ENCODE measurements at regions not wholly inside any gene's neighbourhood (a gene's known extent, or its start where the extent isn't known, plus 50 kb on each side); places are given as distances from the start of the nearest gene placed in this dataset.

DNA sequence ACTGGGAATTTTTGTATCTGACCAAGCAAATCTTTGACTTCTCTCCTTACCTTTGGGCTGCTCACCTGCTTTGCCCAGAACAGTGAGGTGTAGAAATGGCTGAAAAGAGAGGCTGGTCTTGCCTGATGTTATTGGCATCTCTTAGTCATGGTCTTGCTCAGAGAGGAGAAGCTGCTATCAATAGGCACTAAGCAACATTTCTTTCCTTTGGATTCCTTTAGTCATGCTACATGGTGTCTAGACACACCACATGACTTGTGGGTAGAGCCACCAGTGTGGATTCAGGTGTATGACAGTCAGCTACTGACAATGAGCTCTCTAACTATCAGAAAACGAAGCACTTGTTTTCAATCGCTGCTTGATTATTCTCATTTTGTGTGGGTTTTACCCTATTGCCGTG, 341.3 kb upstream of the DCC start:
- no peak for TF ChIP-seq POLR2A (IDR thresholded peaks at IDR 0.05)
- TF ChIP-seq, protein P1, sequence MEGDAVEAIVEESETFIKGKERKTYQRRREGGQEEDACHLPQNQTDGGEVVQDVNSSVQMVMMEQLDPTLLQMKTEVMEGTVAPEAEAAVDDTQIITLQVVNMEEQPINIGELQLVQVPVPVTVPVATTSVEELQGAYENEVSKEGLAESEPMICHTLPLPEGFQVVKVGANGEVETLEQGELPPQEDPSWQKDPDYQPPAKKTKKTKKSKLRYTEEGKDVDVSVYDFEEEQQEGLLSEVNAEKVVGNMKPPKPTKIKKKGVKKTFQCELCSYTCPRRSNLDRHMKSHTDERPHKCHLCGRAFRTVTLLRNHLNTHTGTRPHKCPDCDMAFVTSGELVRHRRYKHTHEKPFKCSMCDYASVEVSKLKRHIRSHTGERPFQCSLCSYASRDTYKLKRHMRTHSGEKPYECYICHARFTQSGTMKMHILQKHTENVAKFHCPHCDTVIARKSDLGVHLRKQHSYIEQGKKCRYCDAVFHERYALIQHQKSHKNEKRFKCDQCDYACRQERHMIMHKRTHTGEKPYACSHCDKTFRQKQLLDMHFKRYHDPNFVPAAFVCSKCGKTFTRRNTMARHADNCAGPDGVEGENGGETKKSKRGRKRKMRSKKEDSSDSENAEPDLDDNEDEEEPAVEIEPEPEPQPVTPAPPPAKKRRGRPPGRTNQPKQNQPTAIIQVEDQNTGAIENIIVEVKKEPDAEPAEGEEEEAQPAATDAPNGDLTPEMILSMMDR (IDR thresholded peaks at IDR 0.05): no peak
- ATAC-seq: no peak
- Histone ChIP-seq H3K9me3 (no peaks in the 10 kb centered on the region), H3K4me1 (no peaks in the 10 kb centered on the region), H3K36me3 (no peaks in the 10 kb centered on the region), H3K27ac (no peak overlapping the region), H3K4me3 (no peak overlapping the region), H3K27me3 (no peaks in the 10 kb centered on the region)
- no peak for DNase-seq
- intact Hi-C loops (cut with DNase I): no loop called here
- WGBS, 4 donors: 78 to 88% (median 80%) methylated on average over 3 of the region's 3 CpGs

DNA sequence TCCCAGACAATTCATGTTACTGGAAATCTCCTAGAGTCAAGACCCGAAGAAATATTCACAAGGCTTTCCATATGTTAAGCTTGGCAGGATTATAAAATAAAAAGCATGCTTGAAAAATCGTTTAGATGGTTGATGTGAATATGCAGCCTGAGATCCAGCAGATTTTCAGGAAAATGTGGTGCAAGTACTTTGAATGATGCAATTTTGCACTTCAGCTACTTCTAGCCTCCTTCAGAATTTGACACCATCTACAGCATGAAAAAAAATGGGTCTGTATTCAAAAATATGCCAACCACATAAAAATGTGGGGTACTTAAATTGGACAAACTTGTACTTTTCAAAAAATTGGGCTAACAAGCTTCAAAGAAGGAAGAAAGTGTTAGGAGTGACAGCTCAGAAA, 340.6 kb upstream of the DCC start:
- Histone ChIP-seq H3K9me3 (no peaks in the 10 kb centered on the region), H3K27ac (no peak overlapping the region), H3K27me3 (no peaks in the 10 kb centered on the region), H3K4me1 (no peaks in the 10 kb centered on the region), H3K36me3 (no peaks in the 10 kb centered on the region), H3K4me3 (no peak overlapping the region)
- ATAC-seq (no peak), DNase-seq (no peak)
- TF ChIP-seq, protein P1 (IDR thresholded peaks at IDR 0.05): no peak
- TF ChIP-seq POLR2A (IDR thresholded peaks at IDR 0.05): no peak
- intact Hi-C loops (cut with DNase I): no loop called here
- 44 to 53% (median 49%) methylated on average over 2 of the region's 2 CpGs for WGBS, 4 donors

DNA sequence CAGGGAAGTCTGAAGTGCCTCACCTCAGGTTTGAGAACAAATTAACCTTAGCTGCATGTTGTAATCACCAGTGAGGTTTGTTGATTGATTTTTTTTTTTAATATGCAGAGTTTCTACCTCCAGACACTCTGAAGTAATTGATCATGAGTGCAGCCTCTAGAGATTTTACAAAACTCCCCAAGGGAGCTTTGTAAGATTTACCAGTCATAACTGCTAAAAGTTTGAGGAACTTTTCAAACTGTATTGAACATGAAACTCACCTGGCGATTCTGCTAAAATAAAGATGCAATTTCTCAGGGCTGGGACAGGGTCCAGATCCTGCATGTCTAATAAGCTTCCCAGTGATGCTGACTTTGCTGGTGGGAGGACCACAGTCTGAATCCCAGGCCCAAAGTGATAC, 339.6 kb upstream of the DCC start:
- DNase-seq (no peak), ATAC-seq (no peak)
- intact Hi-C loops (cut with DNase I): no loop called here
- Histone ChIP-seq H3K4me1 (no peaks in the 10 kb centered on the region), H3K27me3 (no peaks in the 10 kb centered on the region), H3K4me3 (no peak overlapping the region), H3K9me3 (no peaks in the 10 kb centered on the region), H3K36me3 (no peaks in the 10 kb centered on the region), H3K27ac (no peak overlapping the region)
- no peak for TF ChIP-seq POLR2A (IDR thresholded peaks at IDR 0.05)
- TF ChIP-seq, protein P1 (IDR thresholded peaks at IDR 0.05): no peak
- 68 to 83% (median 80%) methylated on average over 1 of the region's 1 CpG for WGBS, 4 donors

DNA sequence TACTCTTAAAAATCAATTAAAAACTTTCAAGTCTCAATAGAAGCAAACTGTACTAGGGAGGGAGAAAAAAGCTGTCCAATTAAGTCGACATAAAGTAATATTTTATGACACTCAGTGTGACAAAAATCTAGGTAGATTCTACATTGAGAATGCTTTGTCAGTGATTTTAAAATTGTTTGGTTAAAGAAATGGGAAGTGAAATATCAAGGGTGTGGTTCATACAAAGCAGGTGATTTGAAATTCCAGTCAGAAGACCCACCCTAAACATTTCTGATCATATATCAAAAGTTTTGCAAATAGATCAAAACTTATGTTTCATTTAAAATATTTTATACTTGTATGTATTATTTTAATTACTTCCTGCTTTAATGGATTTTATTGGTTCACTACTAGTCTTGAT, 338.9 kb upstream of the DCC start:
- no peak for ATAC-seq

More for the DNA sequence above, 338.9 kb upstream of the DCC start:
- Histone ChIP-seq H3K27ac (no peak overlapping the region), H3K4me3 (no peak overlapping the region), H3K27me3 (no peaks in the 10 kb centered on the region), H3K36me3 (no peaks in the 10 kb centered on the region), H3K9me3 (no peaks in the 10 kb centered on the region), H3K4me1 (no peaks in the 10 kb centered on the region)
- intact Hi-C loops (cut with DNase I): no loop called here
- no peak for DNase-seq
- TF ChIP-seq POLR2A (IDR thresholded peaks at IDR 0.05): no peak
- TF ChIP-seq, protein P1 (IDR thresholded peaks at IDR 0.05): no peak
- 65 to 76% (median 65%) methylated on average over 1 of the region's 1 CpG for WGBS, 4 donors

Measured in heart left ventricle (tissue), 16 donors.